Thyroid gland (tissue), 4 donors: ENCODE measurements at regions not wholly inside any gene's neighbourhood (a gene's known extent, or its start where the extent isn't known, plus 50 kb on each side); places are given as distances from the start of the nearest gene placed in this dataset.

Experiments used
- CTCF ChIP-seq, 6 experiments: fragments of 200-600 bp in 3 of 6; fragments of 450-650 bp in 3 of 6; sonication (generic) in 3 of 6; IDR thresholded peaks; one replicate each; pipeline ENCODE4 v1.5.1; 2016 to 2019; ENCODE audit warnings: antibody characterized with exemption in 6 of 6, mild to moderate bottlenecking in 2 of 6, inconsistent platforms in 1 of 6, moderate library complexity in 1 of 6
- POLR2A ChIP-seq, 2 donors: fragments of 450-650 bp; IDR thresholded peaks; one replicate each; pipeline ENCODE4 v1.6.1; 2017; ENCODE audit warnings: antibody characterized with exemption in 2 of 2, mild to moderate bottlenecking in 2 of 2, moderate library complexity in 1 of 2

DNA sequence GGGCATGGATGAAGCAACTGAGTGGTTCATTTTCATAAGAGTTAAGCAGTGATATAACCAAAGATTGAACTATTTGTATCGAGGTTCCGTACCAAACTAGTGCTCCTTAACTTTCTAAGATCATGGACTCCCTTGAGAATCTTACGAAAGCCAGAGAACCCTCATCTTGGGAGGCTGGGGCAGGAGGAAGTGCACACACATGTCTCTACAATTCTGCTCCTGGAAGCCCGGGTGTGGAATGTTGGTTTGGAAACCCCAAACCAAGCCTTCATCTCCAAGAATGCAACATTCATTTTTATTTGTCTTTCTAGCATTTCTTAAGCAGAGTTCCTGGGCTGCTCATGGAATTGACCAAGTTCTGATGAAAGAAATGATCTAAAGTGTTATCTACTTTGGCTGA lies 215.0 kb upstream of the PRNP start:
- TF ChIP-seq CTCF (IDR thresholded peaks at IDR 0.05) (no peak), POLR2A (IDR thresholded peaks at IDR 0.05) (no peak)
